ENCODE measurements at regions not wholly inside any gene's neighbourhood (a gene's known extent, or its start where the extent isn't known, plus 50 kb on each side); places are given as distances from the start of the nearest gene placed in this dataset.

- no peak for DNase-seq
Observed at GRCh38 chr9:80013891-80014290, 442.1 kb downstream of the TLE4 start.

- DNase-seq = no peak
Observed at GRCh38 chr9:80012557-80013330, 441.0 kb downstream of the TLE4 start.

- no peak for DNase-seq
Observed at GRCh38 chr9:80009204-80009603, 437.4 kb downstream of the TLE4 start.

GRCh38 chr9:80004714-80005113, 432.9 kb downstream of the TLE4 start:
- DNase-seq = no peak

GRCh38 chr9:79990536-79990935, 418.8 kb downstream of the TLE4 start:
- DNase-seq = no peak

- DNase-seq = no peak
Observed at GRCh38 chr9:79989079-79989478, 417.3 kb downstream of the TLE4 start.

GRCh38 chr9:79988126-79988525, 416.4 kb downstream of the TLE4 start:
- no peak for DNase-seq

- no peak for DNase-seq
Observed at GRCh38 chr9:79986437-79986836, 414.7 kb downstream of the TLE4 start.

- DNase-seq = no peak
Observed at GRCh38 chr9:79985772-79986171, 414.0 kb downstream of the TLE4 start.

GRCh38 chr9:79985264-79985663, 413.5 kb downstream of the TLE4 start:
- no peak for DNase-seq

- no peak for DNase-seq
Observed at GRCh38 chr9:79984429-79985067, 412.8 kb downstream of the TLE4 start.

- no peak for DNase-seq
Observed at GRCh38 chr9:79980432-79980831, 408.7 kb downstream of the TLE4 start.

- DNase-seq = no peak
Observed at GRCh38 chr9:79977510-79978197, 405.9 kb downstream of the TLE4 start.

GRCh38 chr9:79977074-79977435, 405.3 kb downstream of the TLE4 start:
- DNase-seq = no peak

- DNase-seq = no peak
Observed at GRCh38 chr9:79976257-79977073, 404.7 kb downstream of the TLE4 start.

- DNase-seq = no peak
Observed at GRCh38 chr9:79975621-79976256, 404.0 kb downstream of the TLE4 start.

GRCh38 chr9:79974806-79975422, 403.1 kb downstream of the TLE4 start:
- no peak for DNase-seq

GRCh38 chr9:79973627-79974026, 401.9 kb downstream of the TLE4 start:
- DNase-seq = no peak

- no peak for DNase-seq
Observed at GRCh38 chr9:79970146-79970425, 398.3 kb downstream of the TLE4 start.

GRCh38 chr9:79969393-79970145, 397.8 kb downstream of the TLE4 start:
- no peak for DNase-seq

GRCh38 chr9:79968533-79968932, 396.8 kb downstream of the TLE4 start:
- no peak for DNase-seq

- DNase-seq = no peak
Observed at GRCh38 chr9:79962836-79963235, 391.1 kb downstream of the TLE4 start.
